Breast epithelium (tissue), 3 donors: ENCODE measurements at regions not wholly inside any gene's neighbourhood (a gene's known extent, or its start where the extent isn't known, plus 50 kb on each side); places are given as distances from the start of the nearest gene placed in this dataset.

Source experiments
- POLR2A ChIP-seq: fragments of 450-650 bp; IDR thresholded peaks from one replicate; pipeline ENCODE4 v1.6.1; 2016; ENCODE audit warnings: antibody characterized with exemption, mild to moderate bottlenecking, moderate library complexity
- POLR2AphosphoS5 ChIP-seq, 3 donors: sonication (generic); formaldehyde crosslinking; IDR thresholded peaks; one replicate each; pipeline ENCODE4 v1.6.1; 2017; ENCODE audit warnings: antibody characterized with exemption in 3 of 3
- TF ChIP-seq, protein P1 (sequence below), 3 donors: fragments of 450-650 bp; IDR thresholded peaks; one replicate each; pipeline ENCODE4 v1.5.1; 2016 to 2017; ENCODE audit warnings: antibody characterized with exemption in 3 of 3, mild to moderate bottlenecking in 3 of 3, moderate library complexity in 3 of 3

DNA sequence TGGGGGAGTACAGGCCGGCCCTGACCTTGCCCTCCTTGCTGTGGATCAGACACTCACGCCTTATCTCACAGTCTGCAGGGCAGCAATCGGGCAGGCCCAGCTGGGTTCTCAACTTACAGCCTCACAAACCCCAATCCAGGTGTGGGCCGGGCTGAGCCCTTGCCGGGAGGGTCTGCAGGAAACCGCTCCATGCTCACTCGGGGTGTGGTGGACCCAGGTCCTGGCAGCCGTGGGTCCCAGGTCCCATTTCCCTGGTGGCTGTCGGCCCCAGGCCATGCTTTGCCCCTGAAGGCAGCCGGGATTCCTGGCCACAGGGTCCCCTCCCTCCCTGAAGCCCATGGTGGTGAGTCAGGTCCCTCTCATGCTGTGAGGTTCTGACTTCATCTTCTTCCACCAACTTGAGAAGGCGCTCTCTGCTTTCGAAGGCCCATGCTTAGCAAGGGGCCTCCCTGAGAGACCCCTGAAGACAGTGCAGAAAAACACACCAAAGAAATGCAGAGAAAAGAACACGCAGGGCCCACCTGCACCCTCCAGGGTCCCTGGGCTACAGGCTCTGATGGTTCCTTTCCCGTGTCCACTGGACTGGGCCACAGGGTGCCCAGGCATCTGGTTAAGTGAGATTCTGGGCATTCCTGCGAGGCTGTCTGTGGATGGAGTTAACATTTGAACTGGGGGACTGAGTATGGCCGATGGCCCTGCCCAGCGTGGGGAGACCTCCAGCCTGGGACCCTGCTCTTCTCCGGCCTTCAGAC lies 588.2 kb downstream of the BRD1 start:
- TF ChIP-seq, protein P1, sequence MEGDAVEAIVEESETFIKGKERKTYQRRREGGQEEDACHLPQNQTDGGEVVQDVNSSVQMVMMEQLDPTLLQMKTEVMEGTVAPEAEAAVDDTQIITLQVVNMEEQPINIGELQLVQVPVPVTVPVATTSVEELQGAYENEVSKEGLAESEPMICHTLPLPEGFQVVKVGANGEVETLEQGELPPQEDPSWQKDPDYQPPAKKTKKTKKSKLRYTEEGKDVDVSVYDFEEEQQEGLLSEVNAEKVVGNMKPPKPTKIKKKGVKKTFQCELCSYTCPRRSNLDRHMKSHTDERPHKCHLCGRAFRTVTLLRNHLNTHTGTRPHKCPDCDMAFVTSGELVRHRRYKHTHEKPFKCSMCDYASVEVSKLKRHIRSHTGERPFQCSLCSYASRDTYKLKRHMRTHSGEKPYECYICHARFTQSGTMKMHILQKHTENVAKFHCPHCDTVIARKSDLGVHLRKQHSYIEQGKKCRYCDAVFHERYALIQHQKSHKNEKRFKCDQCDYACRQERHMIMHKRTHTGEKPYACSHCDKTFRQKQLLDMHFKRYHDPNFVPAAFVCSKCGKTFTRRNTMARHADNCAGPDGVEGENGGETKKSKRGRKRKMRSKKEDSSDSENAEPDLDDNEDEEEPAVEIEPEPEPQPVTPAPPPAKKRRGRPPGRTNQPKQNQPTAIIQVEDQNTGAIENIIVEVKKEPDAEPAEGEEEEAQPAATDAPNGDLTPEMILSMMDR (IDR thresholded peaks at IDR 0.05), result no peak
- TF ChIP-seq POLR2A (no peak), POLR2AphosphoS5 (IDR thresholded peaks at IDR 0.05) (no peak)
